Endothelial cell of umbilical vein (primary cell): ENCODE measurements at regions not wholly inside any gene's neighbourhood (a gene's known extent, or its start where the extent isn't known, plus 50 kb on each side); places are given as distances from the start of the nearest gene placed in this dataset.

Experiments
- BruUV-seq: library from RNA; stranded (reverse); fragments of 400-500 nt; replicated peaks from 2 replicates; lab custom pipeline; 2021; lab: Mats Ljungman, UMichigan
- CTCF ChIA-PET: fragments of 300-600, 350-600 bp; sonication (Branson Sonifier 250); formaldehyde crosslinking; loops from one replicate; lab custom pipeline; 2021; ENCODE audit warnings: antibody characterized with exemption, inconsistent platforms; lab: Charles Lee
- POLR2A ChIA-PET: fragments of 300-600, 350-600 bp; sonication (Branson Sonifier 250); formaldehyde crosslinking; loops from one replicate; lab custom pipeline; 2021; ENCODE audit warnings: antibody characterized with exemption, inconsistent platforms; lab: Charles Lee
- DNase-seq: peaks from one replicate; pipeline ENCODE4 v3.0.0-alpha.2; 2011; ENCODE audit warnings: low read depth, low spot score
- FAIRE-seq: peaks from 2 replicates; lab custom pipeline; 2011; peaks lifted over from hg19 to GRCh38; lab: Jason Lieb, UNC
- H2AFZ ChIP-seq: 2 replicates; pipeline ENCODE4 v1.6.0; 2012; ENCODE audit warnings: low read depth, low read length, control low read depth, inconsistent platforms
- H3K27ac ChIP-seq: 2 replicates; pipeline ENCODE4 v1.5.1; 2011; ENCODE audit warnings: low read depth, mild to moderate bottlenecking, control low read depth, low read length, moderate library complexity; ENCODE audit not compliant: insufficient read depth
- H3K27me3 ChIP-seq, 2 experiments: 2 replicates each; pipeline versions ENCODE4 v1.6.0 to v1.6.1; 2011; ENCODE audit warnings: low read length in 2 of 2, mixed read lengths in 1 of 2; ENCODE audit not compliant: control insufficient read depth in 2 of 2, insufficient read depth in 2 of 2
- H3K36me3 ChIP-seq, 2 experiments: 2 replicates in 1 of 2; 3 replicates in 1 of 2; pipeline ENCODE4 v1.5.1; 2011; ENCODE audit warnings: low read length in 2 of 2, mild to moderate bottlenecking in 1 of 2, moderate library complexity in 1 of 2; ENCODE audit not compliant: control insufficient read depth in 2 of 2, insufficient read depth in 2 of 2; ENCODE audit errors: extremely low read depth in 1 of 2
- H3K4me1 ChIP-seq: 3 replicates; pipeline ENCODE4 v1.5.1; 2011; ENCODE audit warnings: mild to moderate bottlenecking, low read length; ENCODE audit not compliant: control insufficient read depth, insufficient read depth; ENCODE audit errors: extremely low read depth
- H3K4me2 ChIP-seq: 2 replicates; pipeline ENCODE4 v1.6.1; 2011; ENCODE audit warnings: low read length, control low read depth, mixed read lengths; ENCODE audit not compliant: insufficient read depth
- H3K4me3 ChIP-seq, 3 experiments: fragments of 200-600 bp in 1 of 3; sonication (generic), shearing (Covaris generic) in 1 of 3; replicated peaks in 1 of 3; 2 replicates each; pipeline ENCODE4 v1.5.1; 2011 to 2016; ENCODE audit warnings: control low read depth in 3 of 3, low read length in 3 of 3, mild to moderate bottlenecking in 2 of 3, inconsistent platforms in 1 of 3, low read depth in 1 of 3, moderate library complexity in 1 of 3; ENCODE audit not compliant: insufficient read depth in 1 of 3
- H3K79me2 ChIP-seq: 2 replicates; pipeline ENCODE4 v1.6.0; 2012; ENCODE audit warnings: low read length, inconsistent platforms; ENCODE audit not compliant: control insufficient read depth, insufficient read depth
- H3K9ac ChIP-seq: replicated peaks from 2 replicates; pipeline ENCODE3; 2011; ENCODE audit warnings: low read length, control low read depth; ENCODE audit not compliant: insufficient read depth; ENCODE audit errors: extremely low read depth
- H3K9me1 ChIP-seq: replicated peaks from 3 replicates; pipeline ENCODE4 v1.6.0; 2011; ENCODE audit warnings: mild to moderate bottlenecking, low read length; ENCODE audit not compliant: control insufficient read depth, insufficient read depth; ENCODE audit errors: extremely low read depth
- H3K9me3 ChIP-seq: replicated peaks from 2 replicates; pipeline ENCODE4 v1.5.1; 2012; ENCODE audit warnings: low read length, inconsistent platforms; ENCODE audit not compliant: control insufficient read depth, insufficient read depth
- H4K20me1 ChIP-seq: replicated peaks from 2 replicates; pipeline ENCODE3; 2011; ENCODE audit warnings: mild to moderate bottlenecking, low read length; ENCODE audit not compliant: control insufficient read depth, insufficient read depth; ENCODE audit errors: extremely low read depth
- EZH2 ChIP-seq: IDR thresholded peaks from 2 replicates; pipeline ENCODE4 v1.6.1; 2012; ENCODE audit warnings: borderline replicate concordance, low read depth, mild to moderate bottlenecking, moderate library complexity, low read length, inconsistent platforms; ENCODE audit not compliant: severe bottlenecking
- FOS ChIP-seq: IDR thresholded peaks from 2 replicates; pipeline ENCODE4 v1.6.1; 2011; ENCODE audit warnings: mild to moderate bottlenecking, low read length, moderate library complexity, borderline replicate concordance; ENCODE audit not compliant: insufficient read depth
- GATA2 ChIP-seq: IDR thresholded peaks from 2 replicates; pipeline ENCODE4 v1.7.0; 2011; ENCODE audit warnings: low read depth, mild to moderate bottlenecking, moderate library complexity, mixed read lengths, low read length; ENCODE audit not compliant: insufficient read length, insufficient read depth
- JUN ChIP-seq: IDR thresholded peaks from 2 replicates; pipeline ENCODE4 v1.6.1; 2011; ENCODE audit warnings: borderline replicate concordance, low read depth; ENCODE audit not compliant: insufficient read length, insufficient read depth
- MYC ChIP-seq: IDR thresholded peaks from one replicate; pipeline ENCODE4 v1.6.1; 2011; ENCODE audit warnings: mild to moderate bottlenecking, low read depth, low read length
- POLR2A ChIP-seq: IDR thresholded peaks from 2 replicates; pipeline ENCODE4 v1.6.1; 2012; ENCODE audit warnings: low read depth, mild to moderate bottlenecking, control low read depth, low read length
- POLR2AphosphoS5 ChIP-seq: IDR thresholded peaks from 2 replicates; pipeline ENCODE4 v1.6.1; 2012; ENCODE audit warnings: low read depth, mild to moderate bottlenecking, control low read depth, low read length, moderate library complexity; ENCODE audit not compliant: insufficient read depth
- dilution Hi-C: fragments of 300-500 bp; cut with MboI; formaldehyde crosslinking; loops from one replicate; pipeline ENCODE4 v1.15.0; 2019; ENCODE audit warnings: low sequenced_read_pairs; ENCODE audit not compliant: extremely low pct_ligation_motif_present
- intact Hi-C: fragments of 100-400 bp; cut with micrococcal nuclease; formaldehyde crosslinking; loops from one replicate; pipeline ENCODE4 v1.10.0; 2022
- TF ChIP-seq, protein P1 (sequence below): IDR thresholded peaks from 2 replicates; pipeline ENCODE4 v1.6.1; 2011; ENCODE audit not compliant: insufficient read depth, insufficient read length
- TF ChIP-seq, protein P2 (sequence below), 2 donors: IDR thresholded peaks; 1 replicate in 1 of 2; 2 replicates in 1 of 2; pipeline ENCODE4 v1.5.1; 2011; ENCODE audit warnings: low read length in 2 of 2, mild to moderate bottlenecking in 2 of 2, moderate library complexity in 2 of 2, control low read depth in 1 of 2, inconsistent platforms in 1 of 2, low read depth in 1 of 2; ENCODE audit not compliant: insufficient read depth in 1 of 2; ENCODE audit errors: extremely low read depth in 1 of 2

DNA sequence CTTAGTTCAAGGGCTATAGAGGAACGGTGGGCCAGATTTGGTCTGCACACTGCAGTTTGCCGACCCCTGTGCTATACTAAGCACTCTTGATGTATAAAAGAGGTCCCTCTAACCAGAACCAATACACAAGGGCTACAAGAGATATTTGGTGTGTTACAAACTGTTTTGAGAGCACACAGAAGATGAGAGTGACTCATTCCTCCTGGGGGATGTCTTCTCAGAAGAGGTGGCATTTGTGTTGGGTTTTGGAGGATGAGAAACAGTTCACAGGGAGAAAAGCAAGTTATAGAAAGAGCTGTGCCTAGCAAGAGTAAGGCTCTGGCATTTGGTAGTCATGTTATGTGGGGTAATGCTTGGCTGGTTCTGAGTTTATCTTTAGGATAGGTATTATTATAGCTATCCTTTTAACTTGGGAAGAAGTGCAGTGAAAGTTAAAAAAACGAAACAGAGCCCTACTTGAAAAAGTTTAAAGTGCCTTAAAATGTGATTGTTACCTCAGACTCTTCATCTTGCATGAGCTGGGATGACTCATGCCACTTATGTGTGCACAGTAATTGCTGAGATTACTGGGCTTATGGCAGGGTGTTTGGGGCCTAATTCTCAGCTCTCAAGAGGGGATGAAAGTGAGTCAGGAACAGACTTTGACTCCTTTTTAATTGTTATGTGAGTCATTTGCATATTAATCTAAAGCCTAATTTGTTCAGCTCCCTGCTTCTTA is 160.4 kb downstream of the KIF20B start:
- FAIRE-seq = no peak

More for the DNA sequence above, 160.4 kb downstream of the KIF20B start:
- Histone ChIP-seq H3K4me1 (no peaks in the 10 kb centered on the region), H3K9me3 (no peaks in the 10 kb centered on the region), H3K9me1 (no peaks in the 10 kb centered on the region), H3K4me2 (no peak overlapping the region), H3K79me2 (no peaks in the 10 kb centered on the region), H3K27me3 (no peaks in the 10 kb centered on the region), H3K27ac (no peak overlapping the region), H3K4me3 (no peak overlapping the region), H3K36me3 (no peaks in the 10 kb centered on the region), H4K20me1 (no peaks in the 10 kb centered on the region), H2AFZ (no peak overlapping the region), H3K9ac (no peak overlapping the region)
- DNase-seq = no peak
- TF ChIP-seq, protein P1, sequence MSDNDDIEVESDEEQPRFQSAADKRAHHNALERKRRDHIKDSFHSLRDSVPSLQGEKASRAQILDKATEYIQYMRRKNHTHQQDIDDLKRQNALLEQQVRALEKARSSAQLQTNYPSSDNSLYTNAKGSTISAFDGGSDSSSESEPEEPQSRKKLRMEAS = no peak
- TF ChIP-seq, protein P2, sequence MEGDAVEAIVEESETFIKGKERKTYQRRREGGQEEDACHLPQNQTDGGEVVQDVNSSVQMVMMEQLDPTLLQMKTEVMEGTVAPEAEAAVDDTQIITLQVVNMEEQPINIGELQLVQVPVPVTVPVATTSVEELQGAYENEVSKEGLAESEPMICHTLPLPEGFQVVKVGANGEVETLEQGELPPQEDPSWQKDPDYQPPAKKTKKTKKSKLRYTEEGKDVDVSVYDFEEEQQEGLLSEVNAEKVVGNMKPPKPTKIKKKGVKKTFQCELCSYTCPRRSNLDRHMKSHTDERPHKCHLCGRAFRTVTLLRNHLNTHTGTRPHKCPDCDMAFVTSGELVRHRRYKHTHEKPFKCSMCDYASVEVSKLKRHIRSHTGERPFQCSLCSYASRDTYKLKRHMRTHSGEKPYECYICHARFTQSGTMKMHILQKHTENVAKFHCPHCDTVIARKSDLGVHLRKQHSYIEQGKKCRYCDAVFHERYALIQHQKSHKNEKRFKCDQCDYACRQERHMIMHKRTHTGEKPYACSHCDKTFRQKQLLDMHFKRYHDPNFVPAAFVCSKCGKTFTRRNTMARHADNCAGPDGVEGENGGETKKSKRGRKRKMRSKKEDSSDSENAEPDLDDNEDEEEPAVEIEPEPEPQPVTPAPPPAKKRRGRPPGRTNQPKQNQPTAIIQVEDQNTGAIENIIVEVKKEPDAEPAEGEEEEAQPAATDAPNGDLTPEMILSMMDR (IDR thresholded peaks at IDR 0.05; ENCODE audit: extremely low read depth in 1 of 2, insufficient read depth in 1 of 2, low read depth in 1 of 2, low read length in 2 of 2) = no peak
- TF ChIP-seq POLR2A = no peak
- TF ChIP-seq GATA2 = no peak
- TF ChIP-seq FOS = no peak
- no peak for TF ChIP-seq MYC
- no peak for TF ChIP-seq JUN
- no peak for TF ChIP-seq EZH2
- TF ChIP-seq POLR2AphosphoS5 = no peak
- intact Hi-C loops (no loop called here), dilution Hi-C loops (no loop called here)
- ChIA-PET POLR2A (no interaction called here), CTCF (interaction anchor here (0.6 kb wide), 1 partner anchor 10 kb away, joined by 3 read pairs; no protein-coding TSS in a partner anchor)
- no TSS peak for BruUV-seq
